K562 (cell line): ENCODE measurements at regions not wholly inside any gene's neighbourhood (a gene's known extent, or its start where the extent isn't known, plus 50 kb on each side); places are given as distances from the start of the nearest gene placed in this dataset.

Experiments used
- BACH1 ChIP-seq: fragments of 200-800 bp; sonication (Bioruptor generic); IDR thresholded peaks from 2 replicates; pipeline ENCODE4 v1.6.1; 2016; ENCODE audit warnings: missing genetic modification characterization, missing compliant biosample characterization
- KLF10 ChIP-seq: fragments of 250-450 bp; sonication (Bioruptor Pico); IDR thresholded peaks from 2 replicates; pipeline ENCODE4 v1.6.1; 2021; ENCODE audit warnings: matching md5 sums
- LARP7 ChIP-seq: fragments of 450-650 bp; IDR thresholded peaks from 2 replicates; pipeline ENCODE4 v1.6.1; 2016
- NR1H2 ChIP-seq: sonication (generic); formaldehyde crosslinking; IDR thresholded peaks from 2 replicates; pipeline ENCODE4 v1.4.0; 2020; ENCODE audit warnings: mild to moderate bottlenecking, missing genetic modification reagents
- SIN3B ChIP-seq: fragments of 450-650 bp; IDR thresholded peaks from 2 replicates; pipeline ENCODE4 v1.6.1; 2017; ENCODE audit warnings: low read depth, mild to moderate bottlenecking, moderate library complexity
- ZC3H4 ChIP-seq: sonication (generic); formaldehyde crosslinking; IDR thresholded peaks from 2 replicates; pipeline ENCODE4 v1.9.0; 2021; ENCODE audit warnings: missing genetic modification reagents, borderline replicate concordance
- TF ChIP-seq, protein P1 (sequence below): fragments of 150-350 bp; conservative IDR thresholded peaks from 2 replicates; pipeline ENCODE4 v1.6.1; 2014; ENCODE audit warnings: low read length
- TF ChIP-seq, protein P2 (sequence below): fragments of 250-450 bp; sonication (Bioruptor Pico); IDR thresholded peaks from 2 replicates; pipeline ENCODE4 v1.4.0; 2020; ENCODE audit warnings: mild to moderate bottlenecking, moderate library complexity
- TF ChIP-seq, protein P3 (sequence below), 2 experiments: fragments of 450-650 bp; formaldehyde crosslinking in 1 of 2; IDR thresholded peaks; 2 replicates each; pipeline versions ENCODE4 v1.4.0 to v1.6.1; 2014 to 2020; ENCODE audit warnings: mild to moderate bottlenecking in 2 of 2, borderline replicate concordance in 1 of 2, low read depth in 1 of 2
- TF ChIP-seq, protein P4 (sequence below), 2 experiments: IDR thresholded peaks; 2 replicates each; pipeline ENCODE4 v1.6.1; 2011; ENCODE audit warnings: borderline replicate concordance in 1 of 2, control low read depth in 1 of 2, low read depth in 1 of 2, low read length in 1 of 2, mild to moderate bottlenecking in 1 of 2, mixed read lengths in 1 of 2, moderate library complexity in 1 of 2; ENCODE audit not compliant: insufficient read depth in 1 of 2, insufficient read length in 1 of 2, poor library complexity in 1 of 2, severe bottlenecking in 1 of 2; ENCODE audit errors: extremely low read depth in 1 of 2
- TF ChIP-seq, protein P5 (sequence below): sonication (generic); formaldehyde crosslinking; IDR thresholded peaks from 2 replicates; pipeline ENCODE4 v1.9.0; 2022; ENCODE audit warnings: mild to moderate bottlenecking, missing genetic modification reagents

DNA sequence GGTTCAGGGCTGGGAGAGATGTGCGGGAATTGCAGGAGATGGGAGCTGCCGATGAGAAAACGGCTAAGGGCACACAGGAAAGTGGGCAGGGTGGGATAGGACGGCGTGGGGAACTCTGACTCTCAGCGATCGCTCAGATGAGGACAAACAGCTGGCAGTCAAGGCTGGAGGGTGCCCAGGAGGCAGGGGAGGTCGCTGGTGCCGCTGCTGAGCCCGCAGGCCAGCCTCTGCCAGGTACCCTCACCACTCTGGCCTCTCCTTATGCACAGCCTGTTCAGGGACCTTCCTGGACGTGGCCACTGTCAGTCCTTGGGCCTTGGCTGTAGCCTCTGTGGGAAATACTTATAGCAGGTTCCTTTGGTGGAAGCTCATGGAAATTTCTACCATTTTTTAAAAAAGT is 308.6 kb downstream of the TEX29 start:
- TF ChIP-seq, protein P1, sequence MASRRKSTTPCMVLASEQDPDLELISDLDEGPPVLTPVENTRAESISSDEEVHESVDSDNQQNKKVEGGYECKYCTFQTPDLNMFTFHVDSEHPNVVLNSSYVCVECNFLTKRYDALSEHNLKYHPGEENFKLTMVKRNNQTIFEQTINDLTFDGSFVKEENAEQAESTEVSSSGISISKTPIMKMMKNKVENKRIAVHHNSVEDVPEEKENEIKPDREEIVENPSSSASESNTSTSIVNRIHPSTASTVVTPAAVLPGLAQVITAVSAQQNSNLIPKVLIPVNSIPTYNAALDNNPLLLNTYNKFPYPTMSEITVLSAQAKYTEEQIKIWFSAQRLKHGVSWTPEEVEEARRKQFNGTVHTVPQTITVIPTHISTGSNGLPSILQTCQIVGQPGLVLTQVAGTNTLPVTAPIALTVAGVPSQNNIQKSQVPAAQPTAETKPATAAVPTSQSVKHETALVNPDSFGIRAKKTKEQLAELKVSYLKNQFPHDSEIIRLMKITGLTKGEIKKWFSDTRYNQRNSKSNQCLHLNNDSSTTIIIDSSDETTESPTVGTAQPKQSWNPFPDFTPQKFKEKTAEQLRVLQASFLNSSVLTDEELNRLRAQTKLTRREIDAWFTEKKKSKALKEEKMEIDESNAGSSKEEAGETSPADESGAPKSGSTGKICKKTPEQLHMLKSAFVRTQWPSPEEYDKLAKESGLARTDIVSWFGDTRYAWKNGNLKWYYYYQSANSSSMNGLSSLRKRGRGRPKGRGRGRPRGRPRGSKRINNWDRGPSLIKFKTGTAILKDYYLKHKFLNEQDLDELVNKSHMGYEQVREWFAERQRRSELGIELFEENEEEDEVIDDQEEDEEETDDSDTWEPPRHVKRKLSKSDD, result no peak
- no peak for TF ChIP-seq NR1H2
- no peak for TF ChIP-seq SIN3B
- TF ChIP-seq KLF10 (CRISPR knock-in tag), result no peak
- TF ChIP-seq, protein P2, sequence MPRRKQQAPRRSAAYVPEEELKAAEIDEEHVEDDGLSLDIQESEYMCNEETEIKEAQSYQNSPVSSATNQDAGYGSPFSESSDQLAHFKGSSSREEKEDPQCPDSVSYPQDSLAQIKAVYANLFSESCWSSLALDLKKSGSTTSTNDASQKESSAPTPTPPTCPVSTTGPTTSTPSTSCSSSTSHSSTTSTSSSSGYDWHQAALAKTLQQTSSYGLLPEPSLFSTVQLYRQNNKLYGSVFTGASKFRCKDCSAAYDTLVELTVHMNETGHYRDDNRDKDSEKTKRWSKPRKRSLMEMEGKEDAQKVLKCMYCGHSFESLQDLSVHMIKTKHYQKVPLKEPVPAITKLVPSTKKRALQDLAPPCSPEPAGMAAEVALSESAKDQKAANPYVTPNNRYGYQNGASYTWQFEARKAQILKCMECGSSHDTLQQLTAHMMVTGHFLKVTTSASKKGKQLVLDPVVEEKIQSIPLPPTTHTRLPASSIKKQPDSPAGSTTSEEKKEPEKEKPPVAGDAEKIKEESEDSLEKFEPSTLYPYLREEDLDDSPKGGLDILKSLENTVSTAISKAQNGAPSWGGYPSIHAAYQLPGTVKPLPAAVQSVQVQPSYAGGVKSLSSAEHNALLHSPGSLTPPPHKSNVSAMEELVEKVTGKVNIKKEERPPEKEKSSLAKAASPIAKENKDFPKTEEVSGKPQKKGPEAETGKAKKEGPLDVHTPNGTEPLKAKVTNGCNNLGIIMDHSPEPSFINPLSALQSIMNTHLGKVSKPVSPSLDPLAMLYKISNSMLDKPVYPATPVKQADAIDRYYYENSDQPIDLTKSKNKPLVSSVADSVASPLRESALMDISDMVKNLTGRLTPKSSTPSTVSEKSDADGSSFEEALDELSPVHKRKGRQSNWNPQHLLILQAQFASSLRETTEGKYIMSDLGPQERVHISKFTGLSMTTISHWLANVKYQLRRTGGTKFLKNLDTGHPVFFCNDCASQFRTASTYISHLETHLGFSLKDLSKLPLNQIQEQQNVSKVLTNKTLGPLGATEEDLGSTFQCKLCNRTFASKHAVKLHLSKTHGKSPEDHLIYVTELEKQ (CRISPR knock-in tag), result no peak
- no peak for TF ChIP-seq BACH1 (tag)
- TF ChIP-seq, protein P3, sequence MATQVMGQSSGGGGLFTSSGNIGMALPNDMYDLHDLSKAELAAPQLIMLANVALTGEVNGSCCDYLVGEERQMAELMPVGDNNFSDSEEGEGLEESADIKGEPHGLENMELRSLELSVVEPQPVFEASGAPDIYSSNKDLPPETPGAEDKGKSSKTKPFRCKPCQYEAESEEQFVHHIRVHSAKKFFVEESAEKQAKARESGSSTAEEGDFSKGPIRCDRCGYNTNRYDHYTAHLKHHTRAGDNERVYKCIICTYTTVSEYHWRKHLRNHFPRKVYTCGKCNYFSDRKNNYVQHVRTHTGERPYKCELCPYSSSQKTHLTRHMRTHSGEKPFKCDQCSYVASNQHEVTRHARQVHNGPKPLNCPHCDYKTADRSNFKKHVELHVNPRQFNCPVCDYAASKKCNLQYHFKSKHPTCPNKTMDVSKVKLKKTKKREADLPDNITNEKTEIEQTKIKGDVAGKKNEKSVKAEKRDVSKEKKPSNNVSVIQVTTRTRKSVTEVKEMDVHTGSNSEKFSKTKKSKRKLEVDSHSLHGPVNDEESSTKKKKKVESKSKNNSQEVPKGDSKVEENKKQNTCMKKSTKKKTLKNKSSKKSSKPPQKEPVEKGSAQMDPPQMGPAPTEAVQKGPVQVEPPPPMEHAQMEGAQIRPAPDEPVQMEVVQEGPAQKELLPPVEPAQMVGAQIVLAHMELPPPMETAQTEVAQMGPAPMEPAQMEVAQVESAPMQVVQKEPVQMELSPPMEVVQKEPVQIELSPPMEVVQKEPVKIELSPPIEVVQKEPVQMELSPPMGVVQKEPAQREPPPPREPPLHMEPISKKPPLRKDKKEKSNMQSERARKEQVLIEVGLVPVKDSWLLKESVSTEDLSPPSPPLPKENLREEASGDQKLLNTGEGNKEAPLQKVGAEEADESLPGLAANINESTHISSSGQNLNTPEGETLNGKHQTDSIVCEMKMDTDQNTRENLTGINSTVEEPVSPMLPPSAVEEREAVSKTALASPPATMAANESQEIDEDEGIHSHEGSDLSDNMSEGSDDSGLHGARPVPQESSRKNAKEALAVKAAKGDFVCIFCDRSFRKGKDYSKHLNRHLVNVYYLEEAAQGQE (IDR thresholded peaks at IDR 0.05; ENCODE audit: borderline replicate concordance), result no peak
- TF ChIP-seq, protein P3 (CRISPR knock-in tag; IDR thresholded peaks at IDR 0.05; ENCODE audit: low read depth), result no peak
- no peak for TF ChIP-seq ZC3H4
- TF ChIP-seq, protein P4, sequence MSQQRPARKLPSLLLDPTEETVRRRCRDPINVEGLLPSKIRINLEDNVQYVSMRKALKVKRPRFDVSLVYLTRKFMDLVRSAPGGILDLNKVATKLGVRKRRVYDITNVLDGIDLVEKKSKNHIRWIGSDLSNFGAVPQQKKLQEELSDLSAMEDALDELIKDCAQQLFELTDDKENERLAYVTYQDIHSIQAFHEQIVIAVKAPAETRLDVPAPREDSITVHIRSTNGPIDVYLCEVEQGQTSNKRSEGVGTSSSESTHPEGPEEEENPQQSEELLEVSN (IDR thresholded peaks at IDR 0.05; ENCODE audit: borderline replicate concordance in 1 of 2, extremely low read depth in 1 of 2, insufficient read depth in 1 of 2, insufficient read length in 1 of 2, low read depth in 1 of 2, low read length in 1 of 2, poor library complexity in 1 of 2, severe bottlenecking in 1 of 2), result no peak
- no peak for TF ChIP-seq LARP7
- TF ChIP-seq, protein P5, sequence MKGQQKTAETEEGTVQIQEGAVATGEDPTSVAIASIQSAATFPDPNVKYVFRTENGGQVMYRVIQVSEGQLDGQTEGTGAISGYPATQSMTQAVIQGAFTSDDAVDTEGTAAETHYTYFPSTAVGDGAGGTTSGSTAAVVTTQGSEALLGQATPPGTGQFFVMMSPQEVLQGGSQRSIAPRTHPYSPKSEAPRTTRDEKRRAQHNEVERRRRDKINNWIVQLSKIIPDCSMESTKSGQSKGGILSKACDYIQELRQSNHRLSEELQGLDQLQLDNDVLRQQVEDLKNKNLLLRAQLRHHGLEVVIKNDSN (CRISPR knock-in tag), result no peak
